AG10803 (cell line): ENCODE measurements at regions not wholly inside any gene's neighbourhood (a gene's known extent, or its start where the extent isn't known, plus 50 kb on each side); places are given as distances from the start of the nearest gene placed in this dataset.

Experiments used
- DNase-seq: peaks from one replicate; pipeline ENCODE4 v3.0.0; 2010; ENCODE audit warnings: low read depth
- H3K4me3 ChIP-seq: 2 replicates; pipeline ENCODE4 v1.5.1; 2011; ENCODE audit warnings: mild to moderate bottlenecking, low read length, control low read depth
- CTCF ChIP-seq: conservative IDR thresholded peaks from 2 replicates; pipeline ENCODE4 v1.5.1; 2011; ENCODE audit warnings: mild to moderate bottlenecking, low read length, control low read depth, inconsistent platforms

GRCh38 chr4:183563874-183564273 lies 59.0 kb downstream of the ING2 start:
- no peak for TF ChIP-seq CTCF
- peak; percentile 24 for DNase-seq
- no peak overlapping the region for H3K4me3 ChIP-seq

- TF ChIP-seq CTCF = no peak
- no peak overlapping the region for H3K4me3 ChIP-seq
- DNase-seq = peak; percentile 13
These were observed 66.6 kb downstream of the ING2 start for GRCh38 chr4:183571350-183571941.

GRCh38 chr4:183576701-183577404 lies 72.0 kb downstream of the ING2 start:
- no peak for TF ChIP-seq CTCF
- peak; percentile 15 for DNase-seq

GRCh38 chr4:183580370-183580769 lies 75.5 kb downstream of the ING2 start:
- DNase-seq = no peak
- no peak for TF ChIP-seq CTCF
- no peak overlapping the region for H3K4me3 ChIP-seq

More at GRCh38 chr4:183576701-183577404, 72.0 kb downstream of the ING2 start:
- no peak overlapping the region for H3K4me3 ChIP-seq

GRCh38 chr4:183580849-183581248 lies 76.0 kb downstream of the ING2 start:
- no peak for TF ChIP-seq CTCF
- H3K4me3 ChIP-seq = no peak overlapping the region
- DNase-seq = no peak

- TF ChIP-seq CTCF = no peak
- DNase-seq = no peak
These were observed 72.2 kb downstream of the RWDD4 start for GRCh38 chr4:183586824-183587223.

GRCh38 chr4:183588169-183588675 lies 70.8 kb downstream of the RWDD4 start:
- peak; percentile 65 for DNase-seq
- no peak for TF ChIP-seq CTCF
- peak overlapping the region; percentile 36 for H3K4me3 ChIP-seq

More at GRCh38 chr4:183586824-183587223, 72.2 kb downstream of the RWDD4 start:
- no peak overlapping the region for H3K4me3 ChIP-seq
